Aorta (tissue), 5 donors: ENCODE measurements at regions not wholly inside any gene's neighbourhood (a gene's known extent, or its start where the extent isn't known, plus 50 kb on each side); places are given as distances from the start of the nearest gene placed in this dataset.
A peak's percentile ranks its signal among the peaks of the same experiment; 100 is the strongest.

Source experiments
- ATAC-seq: fragments of 200-7000 bp; cut with Tn5 transposase; one replicate; pipeline ENCODE4 v1.9.1; 2022; ENCODE audit warnings: moderate library complexity; ENCODE audit not compliant: low FRiP score
- DNase-seq, 2 donors: peaks; one replicate each; pipeline ENCODE4 v3.0.0-alpha.2; 2020
- H3K27ac ChIP-seq, 2 donors: one replicate each; pipeline ENCODE4 v1.5.1; 2013; ENCODE audit warnings: low read length in 2 of 2, mild to moderate bottlenecking in 2 of 2, moderate library complexity in 2 of 2, control low read depth in 1 of 2, inconsistent platforms in 1 of 2, low read depth in 1 of 2
- H3K27me3 ChIP-seq, 2 donors: one replicate each; pipeline ENCODE4 v1.6.1; 2013; ENCODE audit warnings: control low read depth in 1 of 2, low read length in 1 of 2, mild to moderate bottlenecking in 1 of 2, moderate library complexity in 1 of 2; ENCODE audit not compliant: insufficient read depth in 2 of 2, control insufficient read depth in 1 of 2
- H3K36me3 ChIP-seq, 2 donors: one replicate each; pipeline ENCODE4 v1.6.1; 2013; ENCODE audit warnings: control low read depth in 1 of 2, low read length in 1 of 2, mild to moderate bottlenecking in 1 of 2; ENCODE audit not compliant: insufficient read depth in 2 of 2, control insufficient read depth in 1 of 2
- H3K4me1 ChIP-seq, 2 donors: one replicate each; pipeline ENCODE4 v1.6.1; 2013; ENCODE audit warnings: low read length in 2 of 2, control low read depth in 1 of 2, mild to moderate bottlenecking in 1 of 2, moderate library complexity in 1 of 2; ENCODE audit not compliant: insufficient read depth in 2 of 2, control insufficient read depth in 1 of 2
- H3K4me3 ChIP-seq, 2 donors: one replicate each; pipeline ENCODE4 v1.5.1; 2013; ENCODE audit warnings: low read length in 2 of 2, control low read depth in 1 of 2, mild to moderate bottlenecking in 1 of 2
- H3K9me3 ChIP-seq: one replicate; pipeline ENCODE4 v1.6.1; 2013; ENCODE audit warnings: mild to moderate bottlenecking, low read length; ENCODE audit not compliant: control insufficient read depth
- WGBS, 2 donors: extraction: QIAGEN DNeasy Blood & Tissue Kit; methylation state at CpG; one replicate each; pipeline ENCODE4 v1.1.7; 2013; 5-methylcytosine and 5-hydroxymethylcytosine counted together
- intact Hi-C, 2 donors: fragments of 100-400 bp; cut with DNase I; formaldehyde crosslinking; loops; one replicate each; pipeline versions ENCODE4 v1.14.2 to v1.15.0; 2022
- donor health status: healthy with polysubstance abuse.
- donor health status: Bipolar disorder and iron deficiency.
- donor health status: DM: no; HTN: no; CAD: no.
- donor health status: DM: no; HTN: no; CAD: no.
- donor health status: DM: yes; HTN: yes; CAD: no.

GRCh38 chr2:14423145-14423906, 209.2 kb upstream of the LRATD1 start:
- intact Hi-C loops, result no loop called here
- ATAC-seq (no peak), DNase-seq (no peak)
- Histone ChIP-seq H3K27me3 (no peaks in the 10 kb centered on the region), H3K9me3 (no peaks in the 10 kb centered on the region), H3K4me1 (no peaks in the 10 kb centered on the region), H3K4me3 (no peak overlapping the region), H3K27ac (no peak overlapping the region), H3K36me3 (no peaks in the 10 kb centered on the region)
- WGBS, 2 donors, result 46 to 47% methylated on average over 2 of the region's 2 CpGs

- Histone ChIP-seq H3K27ac (no peak overlapping the region), H3K4me1 (no peaks in the 10 kb centered on the region), H3K4me3 (no peak overlapping the region), H3K27me3 (no peaks in the 10 kb centered on the region), H3K36me3 (no peaks in the 10 kb centered on the region), H3K9me3 (no peaks in the 10 kb centered on the region)
- DNase-seq (no peak), ATAC-seq (no peak)
- 78 to 82% methylated on average over 5 of the region's 5 CpGs for WGBS, 2 donors
- intact Hi-C loops, result no loop called here
Observed at GRCh38 chr2:14424478-14425390, 207.8 kb upstream of the LRATD1 start.

- no peak overlapping the region for H3K27ac ChIP-seq
Observed at GRCh38 chr2:14425869-14426268, 206.6 kb upstream of the LRATD1 start.

GRCh38 chr2:14428056-14428455, 204.5 kb upstream of the LRATD1 start:
- DNase-seq, result peak in 1 of 2 donors; percentile 53
- H3K4me1 ChIP-seq, result no peaks in the 10 kb centered on the region
- no peaks in the 10 kb centered on the region for H3K27me3 ChIP-seq
- no peak overlapping the region for H3K4me3 ChIP-seq
- H3K27ac ChIP-seq, result no peak overlapping the region
- H3K36me3 ChIP-seq, result no peaks in the 10 kb centered on the region
- H3K9me3 ChIP-seq, result no peaks in the 10 kb centered on the region
- peak; percentile 85 for ATAC-seq
- WGBS, 2 donors, result 1 to 4% methylated on average over 2 of the region's 2 CpGs
- intact Hi-C loops, result no loop called here

More at GRCh38 chr2:14425869-14426268, 206.6 kb upstream of the LRATD1 start:
- Histone ChIP-seq H3K27me3 (no peaks in the 10 kb centered on the region), H3K4me3 (no peak overlapping the region), H3K36me3 (no peaks in the 10 kb centered on the region), H3K4me1 (no peaks in the 10 kb centered on the region), H3K9me3 (no peaks in the 10 kb centered on the region)
- DNase-seq (no peak), ATAC-seq (no peak)
- intact Hi-C loops, result no loop called here
- whole genome bisulfite sequencing, 2 donors, result 77 to 82% methylated on average over 2 of the region's 2 CpGs

GRCh38 chr2:14433946-14434495, 198.5 kb upstream of the LRATD1 start:
- no peak overlapping the region for H3K4me3 ChIP-seq
- H3K27me3 ChIP-seq, result no peaks in the 10 kb centered on the region
- intact Hi-C loops, result no loop called here
- no peak for DNase-seq
- no peaks in the 10 kb centered on the region for H3K36me3 ChIP-seq
- ATAC-seq, result no peak
- H3K27ac ChIP-seq, result no peak overlapping the region
- H3K4me1 ChIP-seq, result no peaks in the 10 kb centered on the region
- 82% methylated on average over 5 of the region's 5 CpGs for WGBS, 2 donors
- H3K9me3 ChIP-seq, result no peaks in the 10 kb centered on the region

GRCh38 chr2:14445670-14446069, 186.8 kb upstream of the LRATD1 start:
- intact Hi-C loops, result no loop called here
- Histone ChIP-seq H3K27ac (no peak overlapping the region), H3K9me3 (peaks cover 5% of the 10 kb centered on the region), H3K27me3 (no peaks in the 10 kb centered on the region), H3K4me1 (no peaks in the 10 kb centered on the region), H3K36me3 (no peaks in the 10 kb centered on the region), H3K4me3 (no peak overlapping the region)
- ATAC-seq (no peak), DNase-seq (no peak)

- no peaks in the 10 kb centered on the region for H3K4me1 ChIP-seq
- ATAC-seq (no peak), DNase-seq (no peak)
- 59 to 71% methylated on average over 1 of the region's 1 CpG for WGBS, 2 donors
- no peaks in the 10 kb centered on the region for H3K36me3 ChIP-seq
- peaks cover 5% of the 10 kb centered on the region for H3K9me3 ChIP-seq
- H3K4me3 ChIP-seq, result no peak overlapping the region
- H3K27ac ChIP-seq, result no peak overlapping the region
- intact Hi-C loops, result no loop called here
- no peaks in the 10 kb centered on the region for H3K27me3 ChIP-seq
Observed at GRCh38 chr2:14448340-14448739, 184.2 kb upstream of the LRATD1 start.

- Histone ChIP-seq H3K4me1 (no peaks in the 10 kb centered on the region), H3K27ac (no peak overlapping the region), H3K4me3 (no peak overlapping the region), H3K36me3 (no peaks in the 10 kb centered on the region), H3K9me3 (peaks cover 2% of the 10 kb centered on the region), H3K27me3 (no peaks in the 10 kb centered on the region)
- DNase-seq, result no peak
- intact Hi-C loops, result no loop called here
- 63 to 67% methylated on average over 2 of the region's 2 CpGs for WGBS, 2 donors
- ATAC-seq, result no peak
Observed at GRCh38 chr2:14451312-14451711, 181.2 kb upstream of the LRATD1 start.
